HG02798 (cell line): ENCODE measurements at regions not wholly inside any gene's neighbourhood (a gene's known extent, or its start where the extent isn't known, plus 50 kb on each side); places are given as distances from the start of the nearest gene placed in this dataset.
"Not testable (repeated sequence)": the region's sequence is repeated elsewhere in the genome, so short reads cannot be mapped to it uniquely, and the experiment has no call there.

Experiments
- ATAC-seq: cut with Tn5 transposase; IDR thresholded peaks from one replicate; pipeline ENCODE4 v1.9.1; 2021; ENCODE audit warnings: mild to moderate bottlenecking; ENCODE audit not compliant: unreplicated experiment, poor library complexity

GRCh38 chr20:57988828-57989227 lies 239.6 kb downstream of the ANKRD60 start:
- no peak for ATAC-seq

GRCh38 chr20:57988422-57988821 lies 240.0 kb downstream of the ANKRD60 start:
- ATAC-seq, result no peak

- no peak for ATAC-seq
Observed at GRCh38 chr20:57987659-57988058, 240.8 kb downstream of the ANKRD60 start.

- no peak for ATAC-seq
Observed at GRCh38 chr20:57986666-57987065, 241.8 kb downstream of the ANKRD60 start.

- ATAC-seq, result no peak
Observed at GRCh38 chr20:57985278-57985677, 243.2 kb downstream of the ANKRD60 start.

GRCh38 chr20:57983082-57983481 lies 245.4 kb downstream of the ANKRD60 start:
- ATAC-seq, result no peak

- no peak for ATAC-seq
Observed at GRCh38 chr20:57980506-57980905, 247.9 kb downstream of the ANKRD60 start.

GRCh38 chr20:57977569-57977968 lies 250.9 kb downstream of the ANKRD60 start:
- no peak for ATAC-seq

- ATAC-seq, result no peak
Observed at GRCh38 chr20:57977141-57977540, 251.3 kb downstream of the ANKRD60 start.

GRCh38 chr20:57974863-57975262 lies 253.6 kb downstream of the ANKRD60 start:
- ATAC-seq, result no peak

- no peak for ATAC-seq
Observed at GRCh38 chr20:57973886-57974285, 254.6 kb downstream of the ANKRD60 start.

- not testable (repeated sequence) for ATAC-seq
Observed at GRCh38 chr20:57971583-57971982, 256.9 kb downstream of the ANKRD60 start.

GRCh38 chr20:57970856-57971255 lies 257.6 kb downstream of the ANKRD60 start:
- ATAC-seq, result no peak

GRCh38 chr20:57970116-57970515 lies 258.3 kb downstream of the ANKRD60 start:
- ATAC-seq, result no peak

- no peak for ATAC-seq
Observed at GRCh38 chr20:57968120-57968519, 258.3 kb upstream of the PMEPA1 start.

GRCh38 chr20:57967364-57967763 lies 257.5 kb upstream of the PMEPA1 start:
- ATAC-seq, result no peak

GRCh38 chr20:57966620-57967019 lies 256.8 kb upstream of the PMEPA1 start:
- no peak for ATAC-seq

- no peak for ATAC-seq
Observed at GRCh38 chr20:57965441-57965840, 255.6 kb upstream of the PMEPA1 start.

GRCh38 chr20:57964011-57964862 lies 254.4 kb upstream of the PMEPA1 start:
- no peak for ATAC-seq

GRCh38 chr20:57960803-57961575 lies 251.2 kb upstream of the PMEPA1 start:
- no peak for ATAC-seq

GRCh38 chr20:57959589-57959988 lies 249.8 kb upstream of the PMEPA1 start:
- ATAC-seq, result no peak
